Uterus (tissue), 3 donors: ENCODE measurements at regions not wholly inside any gene's neighbourhood (a gene's known extent, or its start where the extent isn't known, plus 50 kb on each side); places are given as distances from the start of the nearest gene placed in this dataset.

Source experiments
- DNase-seq, 2 donors: peaks; one replicate each; pipeline ENCODE4 v3.0.0-alpha.2; 2019 to 2020
- H3K27ac ChIP-seq, 2 donors: fragments of 200-600 bp; sonication (generic); 1 replicate in 1 of 2; 2 replicates in 1 of 2; pipeline ENCODE4 v1.5.1; 2016 to 2018
- H3K27me3 ChIP-seq, 2 donors: fragments of 200-600 bp; sonication (generic); one replicate each; pipeline ENCODE4 v1.5.1; 2018 to 2019; ENCODE audit warnings: control low read depth in 1 of 2
- H3K36me3 ChIP-seq, 2 donors: fragments of 200-600 bp; sonication (generic); one replicate each; pipeline ENCODE4 v1.5.1; 2019; ENCODE audit warnings: control low read depth in 1 of 2
- H3K4me1 ChIP-seq, 2 donors: fragments of 200-600 bp; sonication (generic); one replicate each; pipeline ENCODE4 v1.5.1; 2018 to 2019; ENCODE audit warnings: control low read depth in 1 of 2
- H3K4me3 ChIP-seq, 2 donors: fragments of 200-600 bp; sonication (generic); 1 replicate in 1 of 2; 2 replicates in 1 of 2; pipeline ENCODE4 v1.5.1; 2018 to 2019; ENCODE audit warnings: mild to moderate bottlenecking in 1 of 2
- H3K9me3 ChIP-seq, 2 donors: fragments of 200-600 bp; sonication (generic); one replicate each; pipeline ENCODE4 v1.5.1; 2019; ENCODE audit warnings: control low read depth in 1 of 2
- CTCF ChIP-seq, 4 experiments: fragments of 200-600 bp in 2 of 4; fragments of 450-650 bp in 2 of 4; sonication (generic) in 2 of 4; IDR thresholded peaks; one replicate each; pipeline ENCODE4 v1.5.1; 2016 to 2019; ENCODE audit warnings: antibody characterized with exemption in 4 of 4, mild to moderate bottlenecking in 2 of 4, moderate library complexity in 1 of 4
- POLR2A ChIP-seq, 2 donors: fragments of 450-650 bp; IDR thresholded peaks; one replicate each; pipeline ENCODE4 v1.6.1; 2016; ENCODE audit warnings: antibody characterized with exemption in 2 of 2, mild to moderate bottlenecking in 1 of 2, moderate library complexity in 1 of 2
- intact Hi-C: fragments of 100-400 bp; cut with DNase I; formaldehyde crosslinking; loops from one replicate; pipeline ENCODE4 v1.15.1; 2023; ENCODE audit warnings: low total_unique reads
- donor health status: DM: yes; HTN: yes; CAD: no.

DNA sequence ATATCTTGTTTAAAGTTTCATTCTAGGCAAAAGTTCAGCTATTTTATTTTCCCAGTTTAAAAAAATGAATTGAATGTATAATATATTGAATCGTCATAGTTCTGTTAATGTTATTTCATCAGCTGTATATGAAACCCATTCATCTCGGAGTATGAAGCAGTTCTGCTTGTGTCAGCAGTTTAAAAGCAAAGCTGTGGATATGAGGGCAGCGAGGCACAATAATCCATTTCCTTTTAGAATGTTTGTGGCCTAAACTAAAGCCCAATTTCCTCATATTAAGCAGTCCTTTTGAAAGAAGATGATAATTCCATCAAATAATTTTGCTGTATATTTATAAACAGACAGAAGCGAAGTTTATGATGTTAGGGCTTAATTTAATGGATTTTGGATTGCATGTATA is 300.1 kb downstream of the SAMD5 start:
- intact Hi-C loops, result no loop called here
- TF ChIP-seq POLR2A (IDR thresholded peaks at IDR 0.05) (no peak), CTCF (IDR thresholded peaks at IDR 0.05) (no peak)
- Histone ChIP-seq H3K36me3 (no peaks in the 10 kb centered on the region), H3K27me3 (no peaks in the 10 kb centered on the region), H3K27ac (no peak overlapping the region), H3K4me3 (no peak overlapping the region), H3K4me1 (no peaks in the 10 kb centered on the region), H3K9me3 (no peaks in the 10 kb centered on the region)
- no peak for DNase-seq

DNA sequence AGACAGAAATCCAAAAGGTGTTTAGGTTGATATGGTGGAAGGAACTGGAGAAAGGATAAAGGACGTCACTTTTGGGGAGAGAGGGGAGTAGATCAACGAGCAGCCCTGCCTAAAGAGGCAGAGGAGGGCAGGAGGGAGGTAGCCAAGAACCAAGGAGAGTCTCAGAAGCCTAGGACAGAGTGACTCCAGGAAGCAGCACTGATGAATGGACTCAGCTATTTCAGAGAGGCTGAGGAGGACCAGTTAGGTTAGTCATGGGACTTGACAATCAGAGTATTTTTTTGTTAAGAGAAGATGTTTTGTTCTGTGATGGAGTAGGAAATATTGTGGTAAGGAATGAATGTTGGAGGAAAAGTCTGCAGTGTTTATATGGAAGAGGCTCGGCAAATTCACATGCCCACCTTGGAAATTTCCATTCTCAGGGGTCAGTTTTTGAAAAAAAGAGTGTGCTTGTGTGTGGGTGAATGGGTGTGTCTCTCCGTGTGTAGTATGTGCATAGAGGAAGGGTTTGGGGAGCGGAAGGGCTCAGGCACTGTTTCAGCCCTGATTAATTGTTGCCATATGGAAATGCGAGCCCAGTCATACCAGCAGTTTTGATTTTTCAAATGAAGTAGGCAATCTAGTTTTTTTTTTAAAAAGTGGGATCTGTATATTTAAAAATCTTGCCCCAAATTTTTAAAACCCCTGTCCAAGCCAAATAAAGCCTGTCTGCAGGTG is 303.6 kb downstream of the SAMD5 start:
- DNase-seq, result no peak
- no peak for TF ChIP-seq POLR2A (IDR thresholded peaks at IDR 0.05)
- TF ChIP-seq CTCF (IDR thresholded peaks at IDR 0.05), result no peak
- Histone ChIP-seq H3K27me3 (no peaks in the 10 kb centered on the region), H3K27ac (no peak overlapping the region), H3K36me3 (no peaks in the 10 kb centered on the region), H3K4me3 (no peak overlapping the region), H3K9me3 (no peaks in the 10 kb centered on the region), H3K4me1 (no peaks in the 10 kb centered on the region)
- intact Hi-C loops, result no loop called here

DNA sequence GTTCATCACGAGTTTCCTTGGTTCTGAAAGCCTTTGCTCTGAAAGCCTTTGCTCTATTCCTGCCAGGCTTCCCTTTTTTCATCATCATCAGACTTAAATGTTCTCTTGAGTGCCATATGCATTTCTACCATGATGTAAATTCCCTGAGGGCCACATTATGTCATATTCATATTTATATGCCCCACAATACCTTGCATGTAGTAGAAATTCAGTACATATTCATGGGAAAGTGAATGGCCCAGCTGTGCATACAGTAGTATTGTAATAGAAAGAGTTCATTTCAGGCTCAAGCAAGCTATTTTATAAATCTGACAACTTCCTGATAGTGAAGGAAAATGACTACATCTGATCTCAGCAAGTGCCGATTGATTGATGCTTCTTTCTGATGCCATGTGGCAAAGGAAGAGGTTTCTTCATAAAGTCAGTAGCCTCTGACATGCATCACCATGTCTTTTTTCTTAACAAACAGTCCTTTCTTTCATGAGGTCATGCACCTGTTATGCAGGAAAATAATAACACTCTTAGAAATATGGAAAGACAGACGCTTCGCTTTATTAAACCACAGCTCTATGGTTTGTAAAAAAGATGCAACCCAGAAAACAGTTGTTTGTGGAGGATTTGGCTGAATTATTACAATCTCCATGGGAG is 308.7 kb downstream of the SAMD5 start:
- no peak for TF ChIP-seq CTCF (IDR thresholded peaks at IDR 0.05)
- intact Hi-C loops, result no loop called here
- Histone ChIP-seq H3K4me1 (no peaks in the 10 kb centered on the region), H3K4me3 (no peak overlapping the region), H3K36me3 (no peaks in the 10 kb centered on the region), H3K9me3 (no peaks in the 10 kb centered on the region), H3K27ac (no peak overlapping the region), H3K27me3 (no peaks in the 10 kb centered on the region)
- DNase-seq, result no peak

DNA sequence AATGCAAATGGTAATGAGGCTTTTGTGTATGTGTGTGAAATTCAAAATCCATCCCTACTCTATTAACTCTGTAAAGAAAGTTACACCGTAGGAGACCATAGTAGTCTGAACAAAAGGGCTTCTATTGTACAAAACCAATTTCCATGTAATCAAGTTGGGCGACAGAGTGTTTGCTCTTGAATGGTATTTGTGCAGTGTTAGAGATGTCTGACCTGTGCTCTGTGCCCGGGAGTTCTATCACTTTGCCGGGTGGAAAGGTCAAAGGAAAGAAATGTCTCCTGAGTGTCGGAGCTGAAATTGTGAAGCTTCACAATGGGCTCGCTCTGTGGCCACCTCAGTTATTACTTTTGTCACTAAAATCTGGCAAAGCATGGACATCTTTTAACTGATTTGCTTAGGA is 312.0 kb downstream of the SAMD5 start:
- Histone ChIP-seq H3K4me1 (no peaks in the 10 kb centered on the region), H3K36me3 (no peaks in the 10 kb centered on the region), H3K27me3 (no peaks in the 10 kb centered on the region), H3K27ac (no peak overlapping the region), H3K4me3 (no peak overlapping the region), H3K9me3 (no peaks in the 10 kb centered on the region)
- intact Hi-C loops, result no loop called here
- TF ChIP-seq POLR2A (IDR thresholded peaks at IDR 0.05), result no peak
- no peak for TF ChIP-seq CTCF (IDR thresholded peaks at IDR 0.05)
- no peak for DNase-seq

DNA sequence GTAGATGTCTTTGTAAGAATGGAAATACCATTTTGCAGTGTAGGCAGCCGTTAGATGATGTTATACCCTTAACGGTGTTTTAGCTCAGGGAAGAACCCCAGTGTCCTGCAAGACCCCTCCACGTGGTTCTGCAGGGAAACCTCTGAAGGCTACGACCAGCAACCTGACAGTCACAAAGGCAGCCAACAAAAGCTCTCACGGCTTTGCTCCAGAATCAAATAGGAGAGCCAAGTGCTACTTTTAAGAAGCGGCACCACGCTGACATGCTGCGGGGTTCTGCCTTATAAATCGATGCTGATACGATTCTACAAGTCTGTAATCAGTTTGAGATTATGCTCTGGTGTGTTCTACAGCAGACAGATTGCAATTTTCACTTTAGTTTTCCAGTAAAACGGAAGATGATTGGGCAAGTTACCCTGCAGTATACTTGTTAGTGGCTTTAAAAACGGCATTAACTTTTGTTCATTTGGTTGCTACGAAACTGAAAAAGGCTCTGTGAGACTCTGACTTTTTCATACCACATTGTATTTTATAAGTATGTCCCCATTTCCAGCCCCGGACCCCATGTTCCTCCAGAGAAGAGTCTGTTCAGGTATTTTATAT is 312.9 kb downstream of the SAMD5 start:
- Histone ChIP-seq H3K9me3 (no peaks in the 10 kb centered on the region), H3K4me3 (no peak overlapping the region), H3K27me3 (no peaks in the 10 kb centered on the region), H3K36me3 (no peaks in the 10 kb centered on the region), H3K4me1 (no peaks in the 10 kb centered on the region), H3K27ac (no peak overlapping the region)
- TF ChIP-seq POLR2A (IDR thresholded peaks at IDR 0.05) (no peak), CTCF (IDR thresholded peaks at IDR 0.05) (no peak)
- intact Hi-C loops, result no loop called here
- no peak for DNase-seq
